GM18505 (cell line): ENCODE measurements at regions not wholly inside any gene's neighbourhood (a gene's known extent, or its start where the extent isn't known, plus 50 kb on each side); places are given as distances from the start of the nearest gene placed in this dataset.

Experiments
- ATAC-seq: cut with Tn5 transposase; IDR thresholded peaks from one replicate; pipeline ENCODE4 v1.9.1; 2021; ENCODE audit not compliant: unreplicated experiment
- POLR2A ChIP-seq: IDR thresholded peaks from 4 replicates; pipeline ENCODE4 v1.6.1; 2011; ENCODE audit warnings: borderline replicate concordance; ENCODE audit not compliant: insufficient read depth, insufficient read length; ENCODE audit errors: extremely low read depth

DNA sequence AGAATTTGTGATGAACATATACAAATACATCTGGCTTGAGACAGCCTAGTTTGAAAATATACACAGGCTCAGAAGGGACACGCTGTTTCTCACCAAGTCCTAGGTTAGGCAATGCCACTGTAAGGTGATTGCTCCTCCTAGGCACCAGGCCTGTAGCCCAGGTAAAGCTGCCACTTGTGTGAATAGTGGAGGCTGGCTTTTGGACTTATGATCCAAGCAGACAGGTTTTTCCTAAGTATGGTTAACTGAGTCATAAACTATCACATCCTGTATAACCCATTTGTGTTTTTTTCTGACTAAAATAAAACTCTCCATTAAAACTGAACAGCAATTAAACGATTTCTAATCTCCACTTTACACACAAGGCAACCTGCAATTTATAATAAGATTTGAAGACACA lies 81.0 kb downstream of the SEMA4F start:
- no peak for ATAC-seq
- no peak for TF ChIP-seq POLR2A

DNA sequence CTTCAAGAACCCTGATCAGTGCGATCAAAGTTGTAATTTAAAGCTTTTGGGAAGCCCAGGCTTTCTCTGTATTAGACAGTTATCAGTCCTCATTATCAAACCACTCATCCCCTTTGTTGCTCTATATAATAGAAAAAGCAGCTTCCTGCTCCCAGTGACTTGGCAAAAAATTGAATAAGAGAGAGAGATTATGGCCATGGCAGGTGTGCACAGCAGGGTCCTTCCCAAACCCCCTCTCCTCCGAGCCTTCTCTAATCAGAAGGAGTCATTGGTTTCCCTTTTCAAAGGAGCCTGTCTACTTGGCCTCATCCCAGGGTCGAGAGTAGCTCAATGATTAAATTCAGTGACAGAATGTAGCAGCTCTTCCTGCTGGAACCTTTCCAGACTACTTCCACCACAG lies 81.5 kb downstream of the SEMA4F start:
- ATAC-seq, result no peak
- no peak for TF ChIP-seq POLR2A

DNA sequence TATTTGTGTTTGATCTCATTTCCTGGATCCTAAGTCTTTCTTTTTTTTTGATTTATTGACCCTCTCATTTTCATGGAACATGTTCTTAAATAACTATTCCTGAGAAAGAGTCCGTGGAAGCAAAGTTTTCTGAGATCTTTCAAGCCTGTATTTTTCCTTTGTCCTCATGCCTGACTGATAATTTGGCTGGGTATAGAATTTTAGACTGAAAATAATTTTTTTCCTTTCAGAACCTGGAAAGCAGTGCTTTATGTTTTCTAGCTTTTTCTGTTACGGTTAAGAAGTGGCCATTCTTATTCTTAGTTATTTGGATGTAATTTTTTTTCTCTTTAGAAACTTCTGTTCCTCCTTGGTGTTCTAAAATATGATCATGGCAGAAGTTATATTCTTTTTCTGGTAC lies 82.5 kb downstream of the SEMA4F start:
- no peak for TF ChIP-seq POLR2A
- no peak for ATAC-seq

DNA sequence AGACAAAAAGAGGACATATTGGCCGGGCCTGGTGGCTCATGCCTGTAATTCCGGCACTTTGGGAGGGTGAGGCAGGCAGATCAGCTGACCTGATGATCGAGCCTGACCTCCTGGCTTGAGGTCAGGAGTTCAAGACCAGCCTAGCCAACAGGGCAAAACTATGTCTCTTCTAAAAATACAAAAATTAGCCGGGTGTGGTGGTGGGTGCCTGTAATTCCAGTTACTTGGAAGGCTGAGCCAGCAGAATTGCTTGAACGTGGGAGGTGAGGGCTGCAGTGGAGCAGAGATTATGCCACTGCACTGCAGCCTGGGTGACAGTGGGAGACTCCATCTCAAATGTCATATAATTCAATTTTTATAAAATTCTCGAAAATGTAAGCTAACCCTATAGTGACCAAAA lies 84.5 kb downstream of the SEMA4F start:
- TF ChIP-seq POLR2A, result no peak
- no peak for ATAC-seq

DNA sequence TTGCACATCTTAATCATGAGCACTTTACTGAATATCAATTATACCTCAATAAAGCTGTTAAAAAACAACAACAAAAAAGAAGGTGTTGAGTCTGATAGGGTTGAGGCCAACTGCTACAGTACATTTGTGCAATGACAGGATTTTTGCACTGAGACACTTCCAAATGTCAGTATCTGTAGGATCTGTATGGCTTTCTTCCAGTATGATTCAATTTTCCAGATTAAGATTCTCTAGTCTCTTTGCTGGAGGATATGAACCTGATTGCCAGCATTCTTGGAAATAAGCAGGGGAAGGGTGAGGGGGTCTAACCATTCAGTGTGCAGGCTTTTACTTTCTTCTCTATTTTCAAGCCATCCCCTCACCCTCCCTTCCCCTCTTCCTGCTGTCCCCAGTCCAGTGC lies 85.1 kb downstream of the SEMA4F start:
- no peak for TF ChIP-seq POLR2A
- no peak for ATAC-seq

DNA sequence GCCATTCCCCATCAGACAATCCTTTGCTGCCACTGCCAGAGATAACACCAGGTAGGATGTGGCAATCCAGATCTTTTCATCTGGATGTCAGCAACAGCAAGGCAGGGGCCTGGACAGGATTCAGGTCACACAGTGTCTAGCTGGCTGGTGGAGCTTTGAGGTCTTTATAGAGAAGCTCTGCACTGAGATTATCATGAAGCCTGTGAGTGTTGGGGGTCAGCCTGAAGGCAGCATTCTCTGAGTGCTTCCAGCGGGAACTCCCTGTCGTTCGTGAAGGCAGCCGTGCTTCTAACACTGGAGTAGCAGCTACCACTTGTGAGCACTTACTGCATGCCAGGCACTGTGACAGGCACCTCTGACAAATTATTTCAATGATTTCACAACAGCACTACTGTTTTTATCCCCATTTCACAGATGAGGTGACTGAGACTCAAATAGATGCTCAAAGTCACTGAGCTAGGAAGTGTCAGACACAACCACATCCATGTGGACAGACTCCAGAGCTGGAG lies 85.7 kb downstream of the SEMA4F start:
- ATAC-seq, result no peak
- no peak for TF ChIP-seq POLR2A

DNA sequence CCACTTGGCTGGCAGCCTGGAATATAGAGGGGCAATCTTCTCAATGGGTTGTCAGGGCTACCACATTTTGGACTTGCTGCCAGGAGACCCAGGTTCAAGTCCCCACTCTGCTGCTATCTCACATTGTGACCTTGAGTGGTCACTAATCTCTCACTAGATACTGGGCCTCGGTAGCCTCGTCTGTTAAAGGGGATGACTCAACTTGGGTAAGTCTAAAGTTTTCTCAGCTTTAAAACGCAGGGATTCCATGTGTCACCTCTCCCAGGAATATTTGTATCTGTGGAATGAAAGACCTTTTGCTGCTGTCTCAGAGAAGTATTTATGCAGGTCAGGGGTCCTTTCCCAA lies 86.3 kb downstream of the SEMA4F start:
- ATAC-seq, result no peak
- no peak for TF ChIP-seq POLR2A

DNA sequence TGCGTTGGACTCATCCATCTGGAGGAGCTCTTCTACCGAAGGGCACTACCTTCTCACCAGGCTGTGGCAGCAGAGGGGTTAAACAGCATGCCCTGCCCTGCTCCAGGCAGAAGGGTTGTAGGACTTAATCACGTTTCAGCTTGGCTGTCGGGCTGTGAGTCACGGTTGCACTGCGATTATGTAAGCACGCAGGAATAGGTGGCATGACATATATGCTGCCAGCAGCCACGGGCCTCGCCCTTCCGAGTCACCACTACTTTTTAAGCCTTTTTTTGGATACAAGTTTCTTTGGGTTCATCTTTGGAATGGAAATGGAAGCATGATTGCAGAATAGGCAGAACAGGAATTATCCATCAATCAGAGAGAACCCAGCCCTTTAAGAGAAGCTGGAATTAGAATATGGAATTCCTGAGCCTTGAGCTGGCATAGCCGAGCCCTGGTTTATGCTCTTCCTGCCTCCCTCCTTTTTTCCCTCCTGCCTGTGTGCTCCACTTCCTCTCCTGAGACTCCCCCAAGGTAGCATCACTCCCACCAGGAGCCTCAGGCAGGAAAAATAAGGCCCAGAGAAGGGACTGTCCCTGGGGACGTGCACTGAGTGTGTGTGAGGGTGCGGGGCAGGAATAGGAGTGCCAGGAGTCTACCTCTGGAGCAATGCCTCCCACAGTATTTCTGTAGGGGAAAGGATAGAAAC lies 86.8 kb downstream of the SEMA4F start:
- ATAC-seq, result no peak

DNA sequence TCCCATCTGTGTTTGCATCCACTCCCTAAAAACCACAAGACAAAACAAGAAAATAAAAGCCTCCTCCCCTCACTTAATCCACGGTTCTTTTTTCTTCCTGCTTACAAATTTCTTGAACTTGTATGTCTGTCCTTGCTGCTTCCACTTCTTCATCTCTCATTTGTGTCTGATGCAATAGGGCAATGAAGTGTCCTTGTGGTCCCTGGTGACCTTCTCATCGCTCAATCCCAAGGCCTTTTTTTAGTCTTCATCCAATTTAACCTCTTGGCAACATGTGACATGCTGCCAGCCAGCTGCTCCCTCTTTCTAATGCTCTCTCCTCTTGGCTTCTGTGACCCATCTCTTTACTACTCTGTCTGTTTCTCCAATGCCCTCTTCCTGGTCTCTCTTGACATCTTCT lies 87.6 kb downstream of the SEMA4F start:
- TF ChIP-seq POLR2A, result no peak
- no peak for ATAC-seq

More for the DNA sequence above, 86.8 kb downstream of the SEMA4F start:
- no peak for TF ChIP-seq POLR2A

DNA sequence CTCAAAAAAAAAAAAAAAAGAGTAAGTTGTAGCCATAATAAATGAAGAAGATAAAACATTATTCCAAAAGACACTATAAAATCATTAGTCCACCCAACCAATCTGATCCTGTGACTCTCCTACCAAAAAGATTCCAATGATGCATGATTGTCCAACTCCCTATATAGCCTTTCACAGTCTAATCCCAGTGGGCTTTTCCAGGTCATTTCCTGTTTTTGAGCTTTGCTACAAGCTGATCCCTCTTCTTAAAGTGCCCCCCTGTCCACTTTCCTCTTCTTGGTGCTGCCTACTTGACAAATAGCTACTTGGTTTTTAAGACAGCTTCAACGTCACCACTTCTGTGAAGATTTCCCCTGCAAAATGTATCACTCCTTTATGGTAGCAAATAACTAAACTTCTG lies 88.4 kb downstream of the SEMA4F start:
- ATAC-seq, result no peak
- TF ChIP-seq POLR2A, result no peak

DNA sequence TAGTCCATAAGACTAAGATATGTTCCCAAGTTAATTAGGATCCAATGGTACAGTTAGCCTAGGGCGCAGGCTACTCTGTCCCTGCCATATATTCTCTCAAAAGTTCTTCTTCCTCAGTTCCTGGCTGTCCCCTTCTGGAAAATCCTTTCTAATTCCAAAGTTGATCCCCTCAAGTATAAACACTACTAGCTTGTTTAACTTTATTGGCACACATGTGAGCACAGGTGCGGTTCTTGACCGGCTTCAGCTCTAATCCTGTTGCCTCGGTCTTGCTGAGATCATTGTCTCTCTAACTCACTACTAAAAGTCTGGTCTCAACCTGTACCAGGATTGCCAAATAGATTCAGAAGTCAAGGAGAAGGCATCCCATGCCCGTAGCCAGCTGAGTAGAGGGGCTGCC lies 89.0 kb downstream of the SEMA4F start:
- TF ChIP-seq POLR2A, result no peak
- ATAC-seq, result no peak

DNA sequence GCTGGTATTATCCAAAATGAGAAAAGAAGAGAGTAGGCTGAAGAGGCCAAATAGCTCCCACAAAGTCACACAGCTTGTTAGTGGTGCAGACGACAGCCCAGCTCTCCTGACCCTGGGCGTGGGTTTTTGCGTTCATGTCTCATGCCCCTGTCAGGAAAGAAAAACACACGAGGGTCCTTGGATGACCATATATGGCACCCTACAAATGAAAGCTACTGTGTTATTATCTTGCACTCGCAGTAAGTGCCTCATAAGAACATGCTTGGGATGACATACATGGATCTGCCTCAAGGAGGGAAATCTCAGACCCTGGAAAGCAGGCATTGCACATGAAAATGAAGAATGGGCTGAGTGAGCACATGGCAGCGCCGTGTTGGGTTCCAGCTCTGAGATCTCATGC lies 89.7 kb downstream of the SEMA4F start:
- no peak for TF ChIP-seq POLR2A
- no peak for ATAC-seq

DNA sequence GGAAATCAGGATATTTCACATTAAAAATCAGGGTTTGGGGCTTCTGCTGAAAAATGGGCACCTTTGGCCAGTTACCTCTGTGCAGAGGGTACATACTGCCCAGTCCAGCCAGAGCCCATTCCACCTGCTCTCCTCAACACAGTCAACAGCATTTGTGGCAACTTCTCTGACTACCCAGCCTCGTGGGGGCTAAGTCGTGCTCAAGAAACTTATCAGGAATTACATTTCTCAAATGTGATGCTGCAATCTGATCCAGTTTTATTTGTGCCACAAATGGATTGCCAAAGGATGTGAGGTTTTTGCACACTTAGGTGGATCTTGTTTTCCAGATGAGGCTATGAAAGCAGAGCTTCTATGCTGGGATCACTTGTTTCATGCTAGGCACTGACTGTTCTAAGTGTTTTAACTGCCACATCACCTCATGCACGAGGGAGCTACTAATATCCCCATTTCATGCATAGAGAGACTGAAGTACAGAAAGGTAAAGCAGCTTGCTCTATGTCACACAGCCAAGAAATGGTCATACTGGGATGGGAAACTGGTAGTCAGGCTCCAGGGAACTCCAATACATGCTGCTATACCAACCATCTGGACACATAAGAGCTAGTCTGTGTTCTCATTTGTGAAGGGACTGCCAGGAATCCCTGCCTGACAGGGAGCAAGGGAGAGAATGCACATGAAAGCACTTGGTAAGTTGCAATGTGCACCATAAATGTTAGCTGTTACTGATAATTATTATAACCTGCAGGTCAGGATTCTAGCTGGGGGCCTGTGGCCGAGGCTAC lies 89.0 kb upstream of the HK2 start:
- ATAC-seq, result no peak
- TF ChIP-seq POLR2A, result no peak

DNA sequence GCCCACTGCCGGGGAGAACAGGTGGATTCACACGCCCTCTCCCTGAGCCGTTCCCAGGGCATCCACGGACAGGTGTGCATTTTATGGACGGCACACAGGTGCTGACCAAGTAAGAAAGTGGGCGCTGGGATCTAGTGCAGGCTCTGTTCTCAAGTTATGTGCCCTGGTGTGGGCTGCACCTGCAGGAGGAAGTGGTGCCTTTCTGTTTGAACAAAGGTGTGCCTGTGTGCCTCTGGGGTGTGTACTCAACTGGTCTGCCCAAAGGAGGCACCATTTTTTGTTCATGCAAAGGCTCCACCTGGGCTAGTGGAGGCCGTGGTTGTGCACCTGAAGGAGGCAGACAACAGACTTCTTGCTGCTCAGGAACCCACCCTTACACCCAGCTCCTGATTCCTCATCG lies 88.2 kb upstream of the HK2 start:
- no peak for TF ChIP-seq POLR2A
- no peak for ATAC-seq
